Activated CD8-positive, alpha-beta memory T cell treated with anti-CD3 and anti-CD28 coated beads, Interleukin-2, amount 50 U/mL, for 48 hours (primary cell): ENCODE measurements at regions not wholly inside any gene's neighbourhood (a gene's known extent, or its start where the extent isn't known, plus 50 kb on each side); places are given as distances from the start of the nearest gene placed in this dataset.
"Not testable (repeated sequence)": the region's sequence is repeated elsewhere in the genome, so short reads cannot be mapped to it uniquely, and the experiment has no call there.

Experiments used
- DNase-seq: peaks from one replicate; pipeline ENCODE4 v3.0.0-alpha.2; 2020

GRCh38 chr9:106731910-106732309 lies 131.1 kb upstream of the ZNF462 start:
- no peak for DNase-seq

- DNase-seq: no peak
Observed at GRCh38 chr9:106733828-106734380, 129.1 kb upstream of the ZNF462 start.

GRCh38 chr9:106737516-106737915 lies 125.5 kb upstream of the ZNF462 start:
- no peak for DNase-seq

GRCh38 chr9:106738109-106738508 lies 124.9 kb upstream of the ZNF462 start:
- no peak for DNase-seq

GRCh38 chr9:106745457-106745856 lies 117.5 kb upstream of the ZNF462 start:
- no peak for DNase-seq

GRCh38 chr9:106745876-106746275 lies 117.1 kb upstream of the ZNF462 start:
- no peak for DNase-seq

GRCh38 chr9:106751681-106752080 lies 111.3 kb upstream of the ZNF462 start:
- DNase-seq: no peak

GRCh38 chr9:106752581-106752980 lies 110.4 kb upstream of the ZNF462 start:
- DNase-seq: no peak

- no peak for DNase-seq
Observed at GRCh38 chr9:106753155-106753671, 109.8 kb upstream of the ZNF462 start.

- no peak for DNase-seq
Observed at GRCh38 chr9:106755736-106756135, 107.2 kb upstream of the ZNF462 start.

- DNase-seq: no peak
Observed at GRCh38 chr9:106757514-106757913, 105.5 kb upstream of the ZNF462 start.

- DNase-seq: no peak
Observed at GRCh38 chr9:106758911-106759310, 104.1 kb upstream of the ZNF462 start.

GRCh38 chr9:106761493-106761892 lies 101.5 kb upstream of the ZNF462 start:
- no peak for DNase-seq

GRCh38 chr9:106766616-106767015 lies 96.3 kb upstream of the ZNF462 start:
- no peak for DNase-seq

- DNase-seq: no peak
Observed at GRCh38 chr9:106769331-106769730, 93.6 kb upstream of the ZNF462 start.

- no peak for DNase-seq
Observed at GRCh38 chr9:106771608-106772007, 91.4 kb upstream of the ZNF462 start.

GRCh38 chr9:106772523-106773290 lies 90.3 kb upstream of the ZNF462 start:
- no peak for DNase-seq

- DNase-seq: no peak
Observed at GRCh38 chr9:106773750-106774149, 89.2 kb upstream of the ZNF462 start.

- DNase-seq: no peak
Observed at GRCh38 chr9:106775960-106776359, 87.0 kb upstream of the ZNF462 start.

GRCh38 chr9:106779796-106780195 lies 83.2 kb upstream of the ZNF462 start:
- DNase-seq: no peak

GRCh38 chr9:106783121-106783520 lies 79.8 kb upstream of the ZNF462 start:
- DNase-seq: no peak

GRCh38 chr9:106784076-106784475 lies 78.9 kb upstream of the ZNF462 start:
- DNase-seq: no peak

- DNase-seq: no peak
Observed at GRCh38 chr9:106785200-106785599, 77.8 kb upstream of the ZNF462 start.

GRCh38 chr9:106788021-106788420 lies 74.9 kb upstream of the ZNF462 start:
- not testable (repeated sequence) for DNase-seq

- DNase-seq: no peak
Observed at GRCh38 chr9:106795031-106795430, 67.9 kb upstream of the ZNF462 start.
